ENCODE measurements at regions not wholly inside any gene's neighbourhood (a gene's known extent, or its start where the extent isn't known, plus 50 kb on each side); places are given as distances from the start of the nearest gene placed in this dataset.

DNA sequence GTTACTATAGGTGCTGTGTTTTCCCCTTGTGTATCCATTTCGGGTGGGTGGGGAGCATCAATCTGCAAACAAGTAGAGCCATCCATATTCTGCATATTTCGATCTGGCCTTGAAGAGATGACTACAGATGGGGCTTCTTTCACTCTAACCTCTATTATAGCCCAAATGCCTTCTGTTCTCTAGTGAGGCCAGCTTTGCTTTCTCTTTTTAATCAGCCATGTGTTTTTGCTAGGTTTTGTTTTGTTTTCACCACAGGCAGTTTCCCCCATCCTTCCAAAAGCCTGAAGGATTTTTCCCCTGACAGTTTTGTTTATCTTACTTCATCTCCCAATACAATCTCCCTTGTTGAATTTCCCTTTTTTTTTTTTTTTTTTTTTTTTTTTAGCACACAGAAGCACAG lies 224.1 kb downstream of the BTG1 start:
- no peaks in the 10 kb centered on the region for H3K9me3 ChIP-seq (ENCODE audit: control insufficient read depth, low read length)

DNA sequence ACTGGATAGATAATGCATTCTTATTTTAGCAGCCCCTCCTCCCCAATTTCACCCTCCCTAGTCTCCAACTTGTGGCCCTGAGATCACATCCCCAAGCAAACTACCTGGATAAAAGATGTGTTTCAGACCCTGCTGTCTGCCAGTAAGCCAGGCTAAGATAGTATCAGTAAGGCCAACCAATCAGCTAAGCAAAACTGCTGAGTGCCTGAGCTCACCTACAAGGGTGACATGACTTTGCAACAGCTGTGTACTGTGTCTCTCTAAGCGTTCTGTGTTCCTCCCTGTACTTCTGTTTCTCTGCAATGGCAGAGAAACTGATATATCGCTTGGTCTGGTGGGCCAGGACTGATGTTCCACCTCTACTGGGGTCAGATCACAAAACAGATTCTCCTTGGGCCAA lies 224.9 kb downstream of the BTG1 start:
- Histone ChIP-seq H3K27me3 (ENCODE audit: control insufficient read depth, insufficient read depth) (no peaks in the 10 kb centered on the region), H3K4me1 (ENCODE audit: control insufficient read depth, insufficient read depth, low read length) (no peaks in the 10 kb centered on the region), H3K9me3 (ENCODE audit: control insufficient read depth, low read length) (no peaks in the 10 kb centered on the region), H3K27ac (ENCODE audit: low read length) (no peak overlapping the region), H3K4me3 (ENCODE audit: low read length) (no peak overlapping the region)
- intact Hi-C loops (cut with DNase I), result no loop called here
- ATAC-seq, result no peak
- DNase-seq, result no peak
- WGBS, result 86% methylated on average over 2 of the region's 2 CpGs

More for the DNA sequence above, 224.1 kb downstream of the BTG1 start:
- Histone ChIP-seq H3K4me3 (ENCODE audit: low read length) (no peak overlapping the region), H3K4me1 (ENCODE audit: control insufficient read depth, insufficient read depth, low read length) (no peaks in the 10 kb centered on the region), H3K27me3 (ENCODE audit: control insufficient read depth, insufficient read depth) (no peaks in the 10 kb centered on the region), H3K27ac (ENCODE audit: low read length) (no peak overlapping the region)
- intact Hi-C loops (cut with DNase I), result no loop called here
- ATAC-seq (no peak), DNase-seq (no peak)
- 93% methylated on average over 2 of the region's 2 CpGs for whole genome bisulfite sequencing

DNA sequence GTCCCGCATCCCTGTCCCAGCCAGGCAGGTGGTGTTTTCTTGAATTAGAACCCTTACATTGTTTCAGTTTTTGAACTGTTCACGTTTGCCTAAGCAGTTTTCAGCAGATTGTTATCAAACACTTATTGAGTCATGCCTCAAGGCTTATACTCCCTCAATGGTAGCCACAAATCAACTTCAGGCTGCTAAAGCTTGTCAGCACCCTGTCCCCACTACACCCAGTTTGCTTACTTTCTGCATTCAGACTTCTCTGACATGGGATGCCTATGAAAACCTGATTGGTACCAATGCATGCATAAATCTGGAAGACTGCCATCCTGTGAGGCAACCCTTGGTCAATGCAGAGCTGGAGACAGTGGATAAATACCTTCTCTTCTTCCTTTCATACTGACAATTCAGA lies 225.4 kb downstream of the BTG1 start:
- ATAC-seq, result no peak
- intact Hi-C loops (cut with DNase I), result no loop called here
- 67% methylated on average over 2 of the region's 2 CpGs for WGBS
- no peak overlapping the region for H3K27ac ChIP-seq (ENCODE audit: low read length)
- H3K4me1 ChIP-seq (ENCODE audit: control insufficient read depth, insufficient read depth, low read length), result no peaks in the 10 kb centered on the region
- no peak overlapping the region for H3K4me3 ChIP-seq (ENCODE audit: low read length)
- no peaks in the 10 kb centered on the region for H3K9me3 ChIP-seq (ENCODE audit: control insufficient read depth, low read length)
- no peaks in the 10 kb centered on the region for H3K27me3 ChIP-seq (ENCODE audit: control insufficient read depth, insufficient read depth)
- no peak for DNase-seq

DNA sequence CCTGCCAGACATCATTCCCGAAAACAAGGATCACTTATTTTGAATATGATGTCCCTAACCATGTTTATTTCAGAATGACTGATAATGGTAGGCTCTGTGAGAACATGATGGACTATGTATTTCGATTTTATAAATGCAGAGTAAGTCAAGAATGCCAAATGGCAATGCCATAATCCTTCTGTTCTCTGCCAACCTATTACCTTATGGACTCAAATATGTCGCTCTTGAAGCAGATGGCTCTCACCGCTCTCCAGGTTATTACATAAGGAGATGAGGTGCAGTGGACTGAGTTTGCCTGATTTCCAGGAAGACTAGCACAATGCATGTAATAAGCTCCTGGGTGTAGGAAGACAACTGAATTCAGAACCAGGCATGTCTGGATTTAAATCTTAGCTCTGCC lies 227.2 kb downstream of the BTG1 start:
- ATAC-seq (no peak), DNase-seq (no peak)
- 93% methylated on average over 4 of the region's 4 CpGs for WGBS
- Histone ChIP-seq H3K4me1 (ENCODE audit: control insufficient read depth, insufficient read depth, low read length) (no peaks in the 10 kb centered on the region), H3K27ac (ENCODE audit: low read length) (no peak overlapping the region), H3K4me3 (ENCODE audit: low read length) (no peak overlapping the region), H3K9me3 (ENCODE audit: control insufficient read depth, low read length) (no peaks in the 10 kb centered on the region), H3K27me3 (ENCODE audit: control insufficient read depth, insufficient read depth) (no peaks in the 10 kb centered on the region)
- intact Hi-C loops (cut with DNase I), result no loop called here

DNA sequence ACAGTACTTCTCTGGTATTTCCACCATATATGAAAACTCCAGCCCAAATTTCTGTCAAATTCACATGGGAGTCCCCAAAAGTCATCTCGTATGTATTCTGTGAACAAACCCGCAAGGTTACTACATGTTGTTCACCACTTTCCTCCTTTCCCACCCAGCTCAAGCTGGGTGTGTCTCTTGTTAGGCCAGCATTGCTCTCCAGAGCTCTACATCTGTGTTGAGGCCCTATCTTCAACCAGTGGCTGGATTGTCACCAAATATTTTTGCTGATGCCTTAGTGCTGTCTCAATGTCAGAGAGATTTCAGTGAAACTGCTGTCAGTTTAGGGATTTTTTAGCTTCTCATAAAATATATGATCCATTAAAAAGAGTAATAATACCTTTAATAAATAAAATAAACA lies 230.9 kb downstream of the BTG1 start:
- Histone ChIP-seq H3K4me1 (ENCODE audit: control insufficient read depth, insufficient read depth, low read length) (no peaks in the 10 kb centered on the region), H3K27ac (ENCODE audit: low read length) (no peak overlapping the region), H3K4me3 (ENCODE audit: low read length) (no peak overlapping the region), H3K9me3 (ENCODE audit: control insufficient read depth, low read length) (no peaks in the 10 kb centered on the region), H3K27me3 (ENCODE audit: control insufficient read depth, insufficient read depth) (no peaks in the 10 kb centered on the region)
- intact Hi-C loops (cut with DNase I), result no loop called here
- WGBS, result 92% methylated on average over 2 of the region's 2 CpGs
- ATAC-seq (no peak), DNase-seq (no peak)

DNA sequence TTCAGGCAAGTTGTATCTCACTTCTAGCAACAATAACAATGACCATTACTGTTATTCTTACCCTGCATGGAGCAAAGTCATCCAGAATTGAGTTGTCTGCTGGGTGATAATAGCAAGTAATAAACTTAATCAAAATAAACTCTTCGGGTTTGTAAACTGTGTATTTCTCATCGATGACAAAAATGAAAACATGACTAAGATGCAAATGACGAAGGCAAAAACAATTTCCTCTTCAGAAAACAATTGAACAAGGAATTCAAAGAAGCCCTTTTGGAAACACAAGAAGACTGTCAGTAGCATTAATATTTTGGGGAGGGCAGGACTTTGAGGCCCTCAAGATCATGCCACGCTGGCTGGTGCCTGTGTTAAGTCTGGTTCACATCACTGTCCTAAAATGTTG lies 232.0 kb downstream of the BTG1 start:
- no peaks in the 10 kb centered on the region for H3K9me3 ChIP-seq (ENCODE audit: control insufficient read depth, low read length)
- H3K4me1 ChIP-seq (ENCODE audit: control insufficient read depth, insufficient read depth, low read length), result no peaks in the 10 kb centered on the region
- intact Hi-C loops (cut with DNase I), result no loop called here
- ATAC-seq, result no peak
- 85% methylated on average over 4 of the region's 4 CpGs for WGBS
- no peak overlapping the region for H3K27ac ChIP-seq (ENCODE audit: low read length)
- H3K27me3 ChIP-seq (ENCODE audit: control insufficient read depth, insufficient read depth), result no peaks in the 10 kb centered on the region
- no peak overlapping the region for H3K4me3 ChIP-seq (ENCODE audit: low read length)
- no peak for DNase-seq

DNA sequence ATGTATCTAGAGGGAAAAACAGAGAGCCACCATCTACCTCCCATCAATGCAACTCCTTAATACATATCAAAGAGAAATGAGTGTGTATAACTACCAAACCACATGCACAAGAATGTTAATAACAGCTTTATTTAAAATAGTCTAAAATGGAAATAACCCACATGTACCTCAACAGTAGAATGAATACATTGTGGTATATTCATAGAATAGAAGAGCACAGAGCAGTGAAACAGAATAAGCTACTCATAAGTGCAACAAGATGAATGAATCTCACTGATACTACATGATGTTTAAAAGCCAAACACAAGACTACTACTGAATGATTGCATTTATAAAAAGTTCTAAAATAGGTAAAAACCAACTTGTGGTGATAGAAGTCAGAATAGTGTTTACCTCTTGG lies 232.5 kb downstream of the BTG1 start:
- no peaks in the 10 kb centered on the region for H3K27me3 ChIP-seq (ENCODE audit: control insufficient read depth, insufficient read depth)
- H3K4me1 ChIP-seq (ENCODE audit: control insufficient read depth, insufficient read depth, low read length), result no peaks in the 10 kb centered on the region
- H3K4me3 ChIP-seq (ENCODE audit: low read length), result no peak overlapping the region
- H3K9me3 ChIP-seq (ENCODE audit: control insufficient read depth, low read length), result no peaks in the 10 kb centered on the region
- H3K27ac ChIP-seq (ENCODE audit: low read length), result no peak overlapping the region
- no peak for DNase-seq
- no peak for ATAC-seq
- intact Hi-C loops (cut with DNase I), result no loop called here

DNA sequence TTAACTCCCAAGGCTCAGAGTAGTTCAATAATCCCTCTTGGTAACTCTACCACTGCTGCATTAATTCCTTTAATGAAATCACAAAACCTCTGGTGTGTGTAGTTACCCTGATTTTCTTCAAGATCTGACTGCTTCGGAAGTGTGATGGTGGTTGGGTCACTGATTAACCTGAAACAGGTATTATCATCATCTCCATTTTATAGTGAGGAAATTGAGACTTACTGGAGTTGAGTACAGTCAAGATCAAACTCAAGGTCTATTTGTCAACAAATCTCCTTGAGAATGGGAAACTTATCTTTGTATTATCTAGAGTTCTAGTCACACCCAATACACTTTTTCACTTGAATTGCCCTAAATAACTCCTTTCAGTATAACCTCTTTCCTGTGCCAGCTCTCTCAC lies 233.5 kb downstream of the BTG1 start:
- ATAC-seq, result no peak
- no peaks in the 10 kb centered on the region for H3K27me3 ChIP-seq (ENCODE audit: control insufficient read depth, insufficient read depth)
- H3K4me3 ChIP-seq (ENCODE audit: low read length), result no peak overlapping the region
- no peaks in the 10 kb centered on the region for H3K9me3 ChIP-seq (ENCODE audit: control insufficient read depth, low read length)
- H3K27ac ChIP-seq (ENCODE audit: low read length), result no peak overlapping the region
- WGBS, result 100% methylated on average over 1 of the region's 1 CpG
- intact Hi-C loops (cut with DNase I), result no loop called here
- H3K4me1 ChIP-seq (ENCODE audit: control insufficient read depth, insufficient read depth, low read length), result no peaks in the 10 kb centered on the region
- no peak for DNase-seq

DNA sequence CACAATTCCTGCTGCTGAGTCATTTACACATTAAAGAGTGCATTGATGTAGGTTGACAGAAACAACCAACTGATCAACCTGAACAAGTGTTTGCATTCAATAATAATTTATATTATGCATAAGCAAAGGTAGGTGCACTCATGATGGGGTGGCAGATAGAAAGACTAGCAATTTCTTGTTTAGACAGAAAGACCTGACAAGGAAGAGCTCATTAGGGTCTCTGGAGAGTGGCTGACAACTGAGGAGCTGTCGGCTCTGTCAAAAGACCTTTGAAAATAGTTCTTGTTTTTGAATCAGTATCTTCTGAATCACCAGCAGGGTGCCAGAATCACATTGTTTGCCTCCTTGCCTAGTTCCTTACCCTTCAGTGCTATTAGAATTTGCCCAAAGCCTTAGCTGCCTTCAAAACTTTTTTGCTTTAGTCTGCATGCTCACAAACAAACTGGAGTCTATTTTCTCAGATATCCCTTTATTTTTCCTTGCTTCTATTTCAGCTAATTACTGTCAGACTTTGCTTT lies 234.7 kb downstream of the BTG1 start:
- intact Hi-C loops (cut with DNase I), result no loop called here
- WGBS, result 63% methylated on average over 1 of the region's 1 CpG
- H3K4me3 ChIP-seq (ENCODE audit: low read length), result no peak overlapping the region

DNA sequence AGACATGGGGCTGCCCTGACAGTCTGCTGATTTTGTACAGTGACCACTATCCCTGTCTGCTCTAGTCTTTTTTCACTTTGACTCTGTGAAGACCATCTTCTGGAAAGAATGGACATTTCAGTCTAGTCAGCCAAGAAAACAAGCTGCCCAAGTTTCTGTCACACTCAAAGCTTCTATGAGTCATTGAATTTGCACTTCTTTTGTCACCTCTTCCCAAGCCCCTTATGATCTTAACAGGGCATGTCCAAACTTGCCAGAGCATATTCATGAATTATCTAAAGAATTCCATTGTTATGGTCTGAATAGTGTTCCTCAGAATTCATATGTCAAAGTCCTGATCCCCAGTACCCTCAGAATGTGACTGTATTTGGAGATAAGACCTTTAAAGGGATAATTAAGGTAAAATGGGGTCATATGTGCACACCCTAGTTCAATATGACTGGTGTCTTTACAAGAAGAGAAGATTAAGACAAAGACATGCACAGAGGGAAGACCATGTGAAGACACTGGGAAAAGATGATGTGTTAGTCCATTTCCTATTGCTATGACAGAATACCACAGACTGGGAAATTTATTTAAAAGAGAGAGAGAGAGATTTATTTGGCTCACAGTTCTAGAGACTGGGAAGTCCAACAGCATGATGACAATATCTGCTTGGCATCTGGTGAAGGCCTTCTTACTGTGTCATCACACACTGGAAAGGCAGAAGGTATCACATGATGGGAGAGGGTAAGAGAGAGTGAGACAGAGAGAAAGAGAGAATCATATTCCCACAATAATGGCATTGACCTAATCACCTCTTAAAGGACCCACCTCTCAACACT lies 242.6 kb downstream of the BTG1 start:
- H3K4me3 ChIP-seq (ENCODE audit: low read length), result no peak overlapping the region
- H3K4me1 ChIP-seq (ENCODE audit: control insufficient read depth, insufficient read depth, low read length), result no peaks in the 10 kb centered on the region
- H3K27ac ChIP-seq (ENCODE audit: low read length), result no peak overlapping the region
- no peaks in the 10 kb centered on the region for H3K27me3 ChIP-seq (ENCODE audit: control insufficient read depth, insufficient read depth)
- DNase-seq (peak in 1 of 3 donors; percentile 16), ATAC-seq (no peak)
- no peaks in the 10 kb centered on the region for H3K9me3 ChIP-seq (ENCODE audit: control insufficient read depth, low read length)
- intact Hi-C loops (cut with DNase I), result no loop called here

More for the DNA sequence above, 234.7 kb downstream of the BTG1 start:
- DNase-seq (no peak), ATAC-seq (no peak)
- no peaks in the 10 kb centered on the region for H3K27me3 ChIP-seq (ENCODE audit: control insufficient read depth, insufficient read depth)
- H3K4me1 ChIP-seq (ENCODE audit: control insufficient read depth, insufficient read depth, low read length), result no peaks in the 10 kb centered on the region
- H3K27ac ChIP-seq (ENCODE audit: low read length), result no peak overlapping the region
- H3K9me3 ChIP-seq (ENCODE audit: control insufficient read depth, low read length), result no peaks in the 10 kb centered on the region

DNA sequence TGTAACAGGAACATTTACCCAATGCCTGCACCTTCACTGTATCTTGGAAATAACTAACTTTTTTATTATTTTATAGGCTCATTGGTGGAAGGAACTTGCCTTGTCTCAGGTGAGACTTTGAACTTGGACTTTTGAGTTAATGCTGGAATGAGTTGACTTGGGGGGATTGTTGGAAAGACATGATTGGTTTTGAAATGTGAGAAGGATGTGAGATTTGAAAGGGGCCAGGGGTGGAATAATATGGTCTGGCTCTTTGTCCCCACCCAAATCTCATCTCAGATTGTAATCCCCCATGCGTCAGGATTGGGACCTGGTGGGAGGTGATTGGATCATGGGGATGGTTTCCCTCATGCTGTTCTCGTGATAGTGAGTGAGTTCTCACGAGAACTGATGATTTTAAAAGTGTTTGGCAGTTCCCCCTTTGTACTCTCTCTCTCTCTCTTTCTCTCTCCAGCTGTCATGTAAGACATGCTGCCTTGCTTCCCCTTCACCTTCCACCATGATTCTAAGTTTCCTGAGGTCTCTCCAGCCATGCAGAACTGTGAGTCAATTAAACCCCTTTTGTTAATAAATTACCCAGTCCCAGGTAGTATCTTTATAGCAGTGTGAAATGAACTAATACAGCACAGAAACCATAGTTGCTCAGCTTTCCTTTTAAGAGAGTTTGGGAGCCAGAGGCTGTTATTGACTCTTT lies 244.1 kb downstream of the BTG1 start:
- Histone ChIP-seq H3K4me3 (ENCODE audit: low read length) (no peak overlapping the region), H3K27ac (ENCODE audit: low read length) (no peak overlapping the region), H3K4me1 (ENCODE audit: control insufficient read depth, insufficient read depth, low read length) (peaks cover 4% of the 10 kb centered on the region), H3K9me3 (ENCODE audit: control insufficient read depth, low read length) (no peaks in the 10 kb centered on the region), H3K27me3 (ENCODE audit: control insufficient read depth, insufficient read depth) (no peaks in the 10 kb centered on the region)
- DNase-seq (no peak), ATAC-seq (no peak)
- intact Hi-C loops (cut with DNase I), result no loop called here
- WGBS, result 78% methylated on average over 3 of the region's 3 CpGs
